Caco-2 (cell line): ENCODE measurements at regions not wholly inside any gene's neighbourhood (a gene's known extent, or its start where the extent isn't known, plus 50 kb on each side); places are given as distances from the start of the nearest gene placed in this dataset.

Source experiments
- BruUV-seq: library from RNA; stranded (reverse); fragments of 400-500 nt; replicated peaks from 2 replicates; lab custom pipeline; 2021; lab: Mats Ljungman, UMichigan
- CTCF ChIA-PET: fragments of 300-600 bp; sonication (Branson Sonifier 250); formaldehyde crosslinking; loops from one replicate; lab custom pipeline; 2022; ENCODE audit warnings: antibody characterized with exemption; lab: Charles Lee
- POLR2A ChIA-PET: fragments of 300-600 bp; sonication (Branson Sonifier 250); formaldehyde crosslinking; loops from one replicate; lab custom pipeline; 2022; ENCODE audit warnings: antibody characterized with exemption; lab: Charles Lee
- DNase-seq, 2 experiments: peaks; one replicate each; pipeline versions ENCODE4 v3.0.0 to v3.0.0-alpha.2; 2020 to 2022
- H3K27me3 ChIP-seq: replicated peaks from 2 replicates; pipeline ENCODE4 v1.6.0; 2011; ENCODE audit warnings: low read length; ENCODE audit not compliant: control insufficient read depth, insufficient read depth
- H3K36me3 ChIP-seq: 2 replicates; pipeline ENCODE4 v1.5.1; 2011; ENCODE audit warnings: low read length; ENCODE audit not compliant: control insufficient read depth, insufficient read depth
- H3K4me1 ChIP-seq: fragments of 250-450 bp; sonication (Bioruptor Pico); 2 replicates; pipeline ENCODE4 v1.5.1; 2020; ENCODE audit warnings: mild to moderate bottlenecking
- H3K4me3 ChIP-seq: 2 replicates; pipeline ENCODE4 v1.5.1; 2011; ENCODE audit warnings: low read depth, mild to moderate bottlenecking, control low read depth, low read length
- H3K9me3 ChIP-seq: fragments of 250-450 bp; sonication (Bioruptor Pico); 2 replicates; pipeline ENCODE4 v1.5.1; 2020; ENCODE audit warnings: mild to moderate bottlenecking, moderate library complexity
- H3K27ac Mint-ChIP-seq: one replicate; pipeline ENCODE4 v1.8.0; 2022; ENCODE audit warnings: mixed read lengths; ENCODE audit not compliant: unreplicated experiment
- H3K27me3 Mint-ChIP-seq: one replicate; pipeline ENCODE4 v1.8.0; 2022; ENCODE audit warnings: mixed read lengths; ENCODE audit not compliant: insufficient read depth, unreplicated experiment
- H3K36me3 Mint-ChIP-seq: one replicate; pipeline ENCODE4 v1.8.0; 2022; ENCODE audit warnings: mild to moderate bottlenecking, mixed read lengths; ENCODE audit not compliant: insufficient read depth, unreplicated experiment
- H3K4me1 Mint-ChIP-seq: one replicate; pipeline ENCODE4 v1.8.0; 2022; ENCODE audit warnings: low read depth, mixed read lengths; ENCODE audit not compliant: unreplicated experiment
- H3K4me3 Mint-ChIP-seq: one replicate; pipeline ENCODE4 v1.8.0; 2022; ENCODE audit warnings: mild to moderate bottlenecking, moderate library complexity, mixed read lengths; ENCODE audit not compliant: unreplicated experiment
- H3K9me3 Mint-ChIP-seq: one replicate; pipeline ENCODE4 v1.8.0; 2022; ENCODE audit warnings: mixed read lengths; ENCODE audit not compliant: unreplicated experiment
- intact Hi-C: fragments of 100-400 bp; cut with micrococcal nuclease; formaldehyde crosslinking; loops from one replicate; pipeline ENCODE4 v1.10.0; 2022; ENCODE audit not compliant: unreplicated experiment
- TF ChIP-seq, protein P1 (sequence below), 2 experiments: fragments of 200-600 bp in 1 of 2; IDR thresholded peaks; 1 replicate in 1 of 2; 2 replicates in 1 of 2; pipeline versions ENCODE4 v1.5.1 to v1.8.0; 2011 to 2022; ENCODE audit warnings: antibody characterized with exemption in 1 of 2, control low read depth in 1 of 2, inconsistent platforms in 1 of 2, low read depth in 1 of 2, low read length in 1 of 2, mild to moderate bottlenecking in 1 of 2, moderate library complexity in 1 of 2; ENCODE audit not compliant: insufficient read depth in 1 of 2, severe bottlenecking in 1 of 2, unreplicated experiment in 1 of 2

- H3K27me3 ChIP-seq = no peaks in the 10 kb centered on the region
- H3K9me3 Mint-ChIP-seq = no peaks in the 10 kb centered on the region
- no peaks in the 10 kb centered on the region for H3K36me3 Mint-ChIP-seq
- no peak for DNase-seq
- peaks cover 9% of the 10 kb centered on the region for H3K4me1 Mint-ChIP-seq
- H3K4me1 ChIP-seq = 0 out of 2 replicates have a peak, but pooled peaks cover 5% of the 10 kb centered on the region
- intact Hi-C loops = loop anchor here (10.0 kb wide), 1 partner anchor 953 kb away; no protein-coding TSS in a partner anchor
- H3K4me3 ChIP-seq = no peak overlapping the region
- ChIA-PET POLR2A (no interaction called here), CTCF (no interaction called here)
- no peaks in the 10 kb centered on the region for H3K9me3 ChIP-seq
- TF ChIP-seq, protein P1, sequence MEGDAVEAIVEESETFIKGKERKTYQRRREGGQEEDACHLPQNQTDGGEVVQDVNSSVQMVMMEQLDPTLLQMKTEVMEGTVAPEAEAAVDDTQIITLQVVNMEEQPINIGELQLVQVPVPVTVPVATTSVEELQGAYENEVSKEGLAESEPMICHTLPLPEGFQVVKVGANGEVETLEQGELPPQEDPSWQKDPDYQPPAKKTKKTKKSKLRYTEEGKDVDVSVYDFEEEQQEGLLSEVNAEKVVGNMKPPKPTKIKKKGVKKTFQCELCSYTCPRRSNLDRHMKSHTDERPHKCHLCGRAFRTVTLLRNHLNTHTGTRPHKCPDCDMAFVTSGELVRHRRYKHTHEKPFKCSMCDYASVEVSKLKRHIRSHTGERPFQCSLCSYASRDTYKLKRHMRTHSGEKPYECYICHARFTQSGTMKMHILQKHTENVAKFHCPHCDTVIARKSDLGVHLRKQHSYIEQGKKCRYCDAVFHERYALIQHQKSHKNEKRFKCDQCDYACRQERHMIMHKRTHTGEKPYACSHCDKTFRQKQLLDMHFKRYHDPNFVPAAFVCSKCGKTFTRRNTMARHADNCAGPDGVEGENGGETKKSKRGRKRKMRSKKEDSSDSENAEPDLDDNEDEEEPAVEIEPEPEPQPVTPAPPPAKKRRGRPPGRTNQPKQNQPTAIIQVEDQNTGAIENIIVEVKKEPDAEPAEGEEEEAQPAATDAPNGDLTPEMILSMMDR (IDR thresholded peaks at IDR 0.05; ENCODE audit: insufficient read depth in 1 of 2, low read depth in 1 of 2, low read length in 1 of 2, severe bottlenecking in 1 of 2, unreplicated experiment in 1 of 2) = no peak
- BruUV-seq = no TSS peak
- H3K4me3 Mint-ChIP-seq = no peak overlapping the region
- H3K27me3 Mint-ChIP-seq = no peaks in the 10 kb centered on the region
- H3K36me3 ChIP-seq = no peaks in the 10 kb centered on the region
- no peak overlapping the region for H3K27ac Mint-ChIP-seq
Measured at GRCh38 chr14:100671386-100671901, 55.2 kb upstream of the DLK1 start.

DNA sequence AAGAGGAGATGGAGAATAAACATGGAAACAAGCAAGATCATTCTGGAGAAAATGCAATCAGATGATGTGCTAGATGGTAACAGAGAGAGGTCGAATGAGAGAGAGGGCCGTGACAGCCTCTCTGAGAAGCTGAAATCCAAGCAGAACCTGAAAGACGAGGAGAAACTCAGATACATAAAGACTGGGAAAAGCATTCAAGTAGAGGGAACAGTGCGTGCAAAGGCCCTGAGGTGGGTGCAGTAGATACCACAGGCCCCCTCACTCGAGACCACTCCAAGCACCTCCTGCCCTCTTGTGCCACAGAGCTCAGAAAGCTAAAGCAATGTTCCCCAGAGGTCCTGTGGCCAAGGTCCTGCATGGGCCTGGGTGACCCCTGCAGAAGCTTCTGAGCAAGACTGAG lies 54.8 kb upstream of the DLK1 start:
- no peak for DNase-seq
- no peak overlapping the region for H3K4me3 Mint-ChIP-seq
- H3K27me3 ChIP-seq = no peaks in the 10 kb centered on the region
- 0 out of 2 replicates have a peak, but pooled peaks cover 5% of the 10 kb centered on the region for H3K4me1 ChIP-seq
- no peaks in the 10 kb centered on the region for H3K9me3 Mint-ChIP-seq
- no TSS peak for BruUV-seq
- TF ChIP-seq, protein P1 (IDR thresholded peaks at IDR 0.05; ENCODE audit: insufficient read depth in 1 of 2, low read depth in 1 of 2, low read length in 1 of 2, severe bottlenecking in 1 of 2, unreplicated experiment in 1 of 2) = no peak
- H3K9me3 ChIP-seq = no peaks in the 10 kb centered on the region
- H3K36me3 Mint-ChIP-seq = no peaks in the 10 kb centered on the region
- ChIA-PET CTCF (no interaction called here), POLR2A (no interaction called here)
- H3K36me3 ChIP-seq = no peaks in the 10 kb centered on the region
- H3K4me1 Mint-ChIP-seq = peaks cover 9% of the 10 kb centered on the region
- no peaks in the 10 kb centered on the region for H3K27me3 Mint-ChIP-seq
- intact Hi-C loops = loop anchor here (10.0 kb wide), 1 partner anchor 953 kb away; no protein-coding TSS in a partner anchor
- H3K4me3 ChIP-seq = no peak overlapping the region
- no peak overlapping the region for H3K27ac Mint-ChIP-seq

DNA sequence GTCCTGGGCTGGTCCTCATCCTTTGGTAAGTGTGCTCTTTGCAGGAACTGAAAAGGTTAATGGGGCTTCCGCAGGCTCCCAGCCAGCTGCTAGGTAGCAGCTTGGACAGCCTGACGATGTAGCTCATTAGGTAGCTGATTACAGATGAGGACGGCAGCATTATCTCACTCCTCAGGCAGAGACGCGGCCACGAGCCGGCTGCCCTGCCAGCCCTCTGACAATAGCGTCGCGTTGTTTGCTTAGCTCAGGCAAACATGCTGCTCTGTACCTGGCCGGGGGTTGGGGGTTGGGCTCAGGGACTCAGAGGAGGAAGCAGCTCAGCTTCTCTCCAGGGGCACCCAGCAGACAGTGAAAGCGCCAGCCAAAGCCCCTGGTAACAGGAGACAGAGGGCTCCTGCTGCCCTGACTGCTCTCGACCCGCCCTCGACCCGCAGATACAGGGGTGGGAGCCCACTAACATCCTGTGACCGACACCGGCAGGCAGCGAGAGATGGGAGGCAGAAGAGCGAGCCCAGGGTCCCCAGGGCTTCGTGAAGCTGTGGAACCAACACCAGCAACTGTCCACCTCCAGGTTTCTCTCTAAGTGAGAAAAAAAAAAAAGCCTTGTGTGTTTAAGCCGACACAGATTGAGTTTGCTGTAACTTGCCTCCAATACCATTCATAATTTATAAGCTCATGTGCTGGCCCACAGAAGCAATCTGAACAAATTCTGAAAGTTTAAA lies 53.4 kb upstream of the DLK1 start:
- H3K4me3 ChIP-seq = no peak overlapping the region
- Mint-ChIP-seq H3K4me3 (peak overlapping the region; percentile 42), H3K9me3 (no peaks in the 10 kb centered on the region), H3K4me1 (peaks cover 9% of the 10 kb centered on the region), H3K36me3 (no peaks in the 10 kb centered on the region), H3K27me3 (no peaks in the 10 kb centered on the region), H3K27ac (peak overlapping the region; percentile 63)
- ChIA-PET POLR2A (no interaction called here), CTCF (interaction anchor here (0.9 to 1.6 kb wide), 2 partner anchors 10 to 227 kb away, joined by 4 to 8 read pairs; no protein-coding TSS in a partner anchor)
- no TSS peak for BruUV-seq
- TF ChIP-seq, protein P1 (IDR thresholded peaks at IDR 0.05; ENCODE audit: insufficient read depth in 1 of 2, low read depth in 1 of 2, low read length in 1 of 2, severe bottlenecking in 1 of 2, unreplicated experiment in 1 of 2) = no peak
- no peaks in the 10 kb centered on the region for H3K27me3 ChIP-seq
- H3K36me3 ChIP-seq = no peaks in the 10 kb centered on the region
- H3K4me1 ChIP-seq = 0 out of 2 replicates have a peak, but pooled peaks cover 5% of the 10 kb centered on the region
- peak; percentile 65 to 68 for DNase-seq
- intact Hi-C loops = loop anchor here (10.0 kb wide), 1 partner anchor 952 kb away; no protein-coding TSS in a partner anchor
- H3K9me3 ChIP-seq = no peaks in the 10 kb centered on the region
